ENCODE measurements at regions not wholly inside any gene's neighbourhood (a gene's known extent, or its start where the extent isn't known, plus 50 kb on each side); places are given as distances from the start of the nearest gene placed in this dataset.

DNA sequence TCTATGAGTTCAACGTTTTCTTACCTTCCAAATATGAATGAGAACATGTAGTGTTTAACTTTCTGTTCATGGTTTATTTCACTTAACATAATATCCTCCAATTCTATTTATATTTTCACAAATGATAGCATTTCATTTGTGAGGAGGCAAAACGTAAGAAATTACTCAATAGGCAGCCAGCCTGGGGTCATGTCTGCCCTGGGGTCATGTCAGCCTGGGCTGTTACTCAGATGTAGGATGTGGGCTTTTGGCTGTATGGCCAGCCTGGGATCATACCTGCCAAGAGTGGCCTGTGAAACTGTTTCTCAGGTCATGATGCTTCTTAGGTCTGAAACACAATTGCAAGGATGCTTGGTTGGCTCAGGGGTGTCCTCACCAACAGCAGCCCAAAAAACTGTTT lies 187.0 kb downstream of the FBXO8 start:
- DNase-seq: no peak
- Histone ChIP-seq H3K9me3 (no peaks in the 10 kb centered on the region), H3K27me3 (no peaks in the 10 kb centered on the region), H3K36me3 (no peaks in the 10 kb centered on the region), H3K4me3 (no peak overlapping the region)

DNA sequence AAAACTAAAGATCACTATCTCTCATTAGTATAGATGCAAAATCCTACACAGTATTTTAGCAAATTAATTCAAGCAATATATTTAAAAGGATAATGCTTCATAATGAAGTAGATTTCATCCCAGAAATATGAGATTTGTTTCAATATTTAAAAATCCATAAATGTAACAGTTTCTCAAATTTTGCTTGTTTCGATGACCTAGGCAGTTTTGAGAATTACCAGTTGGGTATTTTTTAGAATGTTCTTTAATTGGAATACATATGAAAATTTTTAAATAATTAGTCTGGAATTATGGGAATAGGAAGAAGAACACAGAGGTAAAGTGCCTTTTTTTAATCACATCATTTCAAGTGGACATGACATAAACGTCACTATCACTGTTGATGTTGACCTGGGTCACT lies 192.3 kb downstream of the FBXO8 start:
- no peak for DNase-seq
- Histone ChIP-seq H3K27me3 (no peaks in the 10 kb centered on the region), H3K4me3 (no peak overlapping the region), H3K9me3 (no peaks in the 10 kb centered on the region), H3K36me3 (no peaks in the 10 kb centered on the region)

DNA sequence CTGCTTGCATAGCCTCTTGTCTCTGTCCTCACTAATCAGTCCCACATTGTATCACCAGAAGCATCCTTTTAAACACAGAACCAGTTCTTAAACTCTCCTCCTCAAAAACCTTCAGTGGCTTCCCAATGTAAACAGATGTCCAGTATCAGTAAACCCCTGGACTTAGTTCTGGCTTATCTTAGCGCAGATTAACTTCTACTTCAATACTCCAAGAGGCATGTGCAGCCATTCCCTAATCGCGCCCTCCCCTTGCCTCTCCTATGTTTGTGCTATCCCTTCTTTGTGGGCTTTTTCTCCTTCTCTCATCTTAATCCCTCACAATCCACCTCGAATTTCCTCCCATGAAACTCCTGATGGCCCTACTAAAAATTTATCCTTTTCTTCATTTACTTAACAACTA lies 193.8 kb downstream of the FBXO8 start:
- no peak for DNase-seq
- Histone ChIP-seq H3K27me3 (no peaks in the 10 kb centered on the region), H3K36me3 (no peaks in the 10 kb centered on the region), H3K9me3 (no peaks in the 10 kb centered on the region), H3K4me3 (no peak overlapping the region)

DNA sequence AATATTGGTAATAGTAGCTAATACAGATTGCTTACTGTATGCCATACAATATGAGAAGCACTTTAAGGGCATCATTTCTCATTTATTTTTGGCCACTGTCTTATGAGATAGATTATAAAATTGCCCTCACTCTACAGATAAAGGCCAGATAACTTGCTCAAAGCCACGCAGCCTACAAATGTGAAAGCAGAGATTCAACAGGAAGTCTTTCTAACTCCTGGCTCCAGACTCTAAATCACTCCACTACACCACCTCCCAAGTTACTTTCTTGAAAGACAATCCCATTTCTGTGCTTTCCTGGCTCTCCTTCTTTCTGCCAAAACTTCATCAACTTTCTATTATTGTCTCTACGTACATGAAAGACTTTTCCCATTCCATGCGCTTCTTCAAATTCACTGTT lies 194.7 kb downstream of the FBXO8 start:
- Histone ChIP-seq H3K4me3 (no peak overlapping the region), H3K27me3 (no peaks in the 10 kb centered on the region), H3K9me3 (no peaks in the 10 kb centered on the region), H3K36me3 (no peaks in the 10 kb centered on the region)
- DNase-seq: no peak

DNA sequence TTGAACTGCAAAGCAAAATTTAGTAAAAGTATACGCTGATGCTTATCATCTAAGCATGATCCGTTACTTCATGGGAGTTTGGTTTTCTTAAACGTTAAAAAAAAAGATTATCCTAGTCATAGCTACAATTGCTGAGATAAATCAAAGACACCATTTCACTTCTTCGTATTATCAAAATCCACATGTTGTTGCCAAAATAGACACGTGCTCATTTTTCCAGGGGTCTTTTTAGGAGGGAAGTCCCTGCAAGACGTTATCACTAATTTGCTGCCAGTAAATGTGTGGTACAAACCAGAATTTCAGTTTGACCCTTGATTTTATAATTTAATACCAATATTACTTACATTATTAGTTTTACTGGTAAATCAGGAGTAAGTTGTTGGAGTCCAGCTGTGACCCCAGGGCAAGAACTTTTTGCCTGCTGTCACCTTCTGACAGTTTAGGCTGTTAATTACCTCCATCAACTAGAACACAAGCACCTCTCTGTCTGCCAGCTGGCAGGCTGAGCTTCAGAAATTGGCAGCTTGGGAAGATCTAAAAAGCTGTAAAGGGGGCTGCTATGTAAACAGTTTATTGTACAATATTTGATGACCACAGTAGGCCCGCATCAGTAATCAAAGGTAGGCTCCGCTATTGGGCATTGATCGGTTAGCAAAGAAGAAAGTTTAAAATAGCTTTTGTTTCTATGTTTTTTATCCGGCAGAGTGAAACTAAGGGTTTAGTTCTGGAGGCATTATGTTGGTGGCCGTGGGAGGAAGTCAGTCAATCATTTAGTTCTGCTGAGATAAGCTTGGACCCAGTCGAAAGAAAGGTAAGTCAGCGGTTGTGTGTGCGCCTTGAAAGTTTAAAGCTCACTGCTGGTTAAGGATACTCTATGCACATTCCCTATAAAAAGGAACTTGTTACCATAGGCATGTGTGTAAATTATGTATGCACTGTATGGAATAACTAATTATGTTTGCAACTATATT lies 196.4 kb downstream of the FBXO8 start:
- Histone ChIP-seq H3K4me3 (no peak overlapping the region), H3K36me3 (no peaks in the 10 kb centered on the region), H3K27me3 (no peaks in the 10 kb centered on the region), H3K9me3 (no peaks in the 10 kb centered on the region)
- no peak for DNase-seq

DNA sequence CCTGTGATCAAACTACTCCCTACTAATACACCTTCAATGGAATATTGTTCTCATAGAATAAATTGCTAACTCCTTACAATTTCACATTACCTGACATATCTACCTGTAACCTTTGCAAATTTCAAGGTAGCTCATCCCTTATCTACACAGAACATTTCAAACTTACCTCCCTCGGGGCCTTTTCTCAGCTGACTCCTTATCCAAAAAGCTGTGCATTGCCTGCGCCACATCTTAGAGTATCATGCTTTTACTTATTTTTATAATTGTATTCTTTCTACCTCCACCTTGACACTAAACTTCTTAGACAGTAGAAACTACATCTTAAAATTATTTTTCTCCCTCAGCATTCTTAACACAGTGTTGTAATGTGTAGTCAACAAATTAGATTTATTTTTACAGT lies 198.5 kb downstream of the FBXO8 start:
- Histone ChIP-seq H3K4me3 (no peak overlapping the region), H3K36me3 (no peaks in the 10 kb centered on the region), H3K9me3 (no peaks in the 10 kb centered on the region), H3K27me3 (no peaks in the 10 kb centered on the region)
- no peak for DNase-seq

DNA sequence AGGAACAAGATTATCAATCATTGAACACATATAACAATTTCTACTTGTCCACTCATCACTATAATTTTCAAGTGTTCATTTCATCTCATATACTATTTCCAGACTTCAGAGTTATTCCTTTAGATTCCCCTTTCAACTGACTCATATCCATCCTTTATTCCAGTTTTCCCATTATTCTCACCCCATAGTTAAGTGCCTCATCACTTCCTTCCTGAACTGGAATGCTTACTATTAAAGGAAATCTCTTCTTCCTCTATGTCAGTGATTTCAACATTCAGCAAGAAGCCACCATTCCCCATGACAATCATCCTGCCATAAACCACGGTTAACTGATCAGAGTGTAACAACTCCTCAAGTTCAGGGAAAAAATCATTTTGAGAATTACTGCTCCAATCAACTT lies 198.9 kb downstream of the FBXO8 start:
- H3K9me3 ChIP-seq: no peaks in the 10 kb centered on the region
- no peaks in the 10 kb centered on the region for H3K36me3 ChIP-seq
- H3K27me3 ChIP-seq: no peaks in the 10 kb centered on the region
- H3K4me3 ChIP-seq: no peak overlapping the region
- DNase-seq: no peak

DNA sequence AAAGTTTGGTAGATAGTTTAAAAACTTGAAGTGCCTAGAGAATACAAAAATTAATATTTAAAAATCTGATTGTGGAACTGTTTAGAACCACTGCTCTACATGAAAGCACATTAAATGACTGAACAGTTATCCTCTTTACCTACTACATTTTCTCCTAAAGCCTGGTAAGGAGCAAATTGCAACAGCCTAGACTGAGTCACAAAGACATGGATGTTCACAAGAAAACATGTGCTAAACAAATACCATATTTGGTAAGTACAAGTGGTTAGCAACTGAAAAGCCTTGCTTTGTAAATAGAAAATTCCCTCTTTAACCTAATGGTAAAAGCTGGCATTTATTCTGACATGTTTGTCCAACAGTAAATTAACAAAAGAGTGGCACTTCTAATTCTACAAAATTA lies 203.1 kb downstream of the FBXO8 start:
- DNase-seq: no peak
- Histone ChIP-seq H3K4me3 (no peak overlapping the region), H3K27me3 (no peaks in the 10 kb centered on the region), H3K36me3 (no peaks in the 10 kb centered on the region), H3K9me3 (no peaks in the 10 kb centered on the region)

DNA sequence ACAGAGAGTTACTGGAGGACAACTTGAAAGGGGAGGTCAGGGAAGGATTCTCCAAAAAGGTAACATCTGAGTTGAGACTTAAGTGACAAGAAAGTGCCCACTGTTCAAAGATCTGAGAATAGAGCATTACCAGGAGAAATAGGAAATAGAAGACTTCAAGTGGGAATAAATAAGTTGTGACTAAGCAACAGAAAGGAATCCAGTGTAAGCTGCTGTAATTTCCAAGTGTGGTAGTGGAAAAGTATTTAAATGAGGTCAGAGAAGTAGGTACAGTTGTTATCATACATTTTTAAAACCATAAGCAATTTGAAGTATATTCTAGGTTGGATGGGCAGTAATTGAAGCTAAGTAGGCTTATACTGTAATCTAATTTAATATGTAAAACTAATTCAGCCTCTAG lies 211.9 kb downstream of the FBXO8 start:
- Histone ChIP-seq H3K9me3 (no peaks in the 10 kb centered on the region), H3K4me3 (no peak overlapping the region), H3K36me3 (no peaks in the 10 kb centered on the region), H3K27me3 (no peaks in the 10 kb centered on the region)
- DNase-seq: no peak

DNA sequence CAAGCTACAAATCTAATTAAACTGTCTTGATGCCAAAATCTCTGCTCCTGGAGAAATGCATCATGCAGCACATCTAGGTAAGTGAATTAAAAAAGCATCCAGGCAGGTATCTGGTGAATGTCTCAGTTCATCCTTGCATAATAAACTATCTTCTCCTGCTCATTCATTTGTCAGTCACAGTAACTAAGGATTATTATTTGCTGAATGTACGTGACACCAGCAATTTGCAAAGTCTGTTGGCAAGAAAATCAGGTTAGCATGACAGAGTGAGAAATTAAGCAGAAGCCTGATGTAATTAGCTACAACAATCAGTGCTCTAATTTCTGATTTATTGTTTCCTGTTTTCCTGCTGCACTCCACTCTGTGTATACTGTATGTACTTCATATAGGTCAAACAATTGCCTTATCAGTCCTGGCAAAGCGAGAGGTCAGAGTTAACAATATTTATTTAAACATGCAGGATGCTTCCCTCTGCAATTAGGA lies 213.6 kb downstream of the FBXO8 start:
- no peak for DNase-seq
- Histone ChIP-seq H3K27me3 (no peaks in the 10 kb centered on the region), H3K9me3 (no peaks in the 10 kb centered on the region), H3K4me3 (no peak overlapping the region), H3K36me3 (no peaks in the 10 kb centered on the region)

DNA sequence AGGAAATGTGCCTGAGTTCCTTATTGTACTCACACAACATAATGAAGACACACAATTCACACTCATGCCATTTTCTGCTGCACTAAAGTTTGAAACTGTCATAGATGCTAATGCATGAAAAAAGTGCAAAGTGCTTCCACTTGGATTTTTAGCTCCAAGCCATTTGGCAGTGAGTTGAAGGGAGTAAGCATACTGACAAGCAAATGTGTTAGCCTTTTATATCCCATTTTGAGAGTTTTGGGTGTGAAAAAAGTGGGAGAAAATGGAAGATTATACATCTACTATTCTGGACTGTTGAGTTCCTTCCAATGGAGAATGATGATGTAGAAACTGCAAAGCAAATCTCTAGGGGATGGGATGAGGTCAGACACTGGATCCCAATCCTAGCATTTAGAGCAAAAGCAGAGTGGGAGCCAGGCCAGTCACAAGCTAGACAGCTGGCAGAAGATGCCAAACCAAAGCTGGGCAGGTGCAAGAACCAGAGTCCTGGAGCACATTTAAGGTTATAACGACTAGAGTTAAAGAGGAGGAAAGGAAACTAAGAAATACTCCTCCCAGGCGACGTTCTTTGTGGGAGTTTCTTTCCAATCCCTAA lies 216.8 kb downstream of the FBXO8 start:
- no peak for DNase-seq
- Histone ChIP-seq H3K4me3 (no peak overlapping the region), H3K36me3 (no peaks in the 10 kb centered on the region)

DNA sequence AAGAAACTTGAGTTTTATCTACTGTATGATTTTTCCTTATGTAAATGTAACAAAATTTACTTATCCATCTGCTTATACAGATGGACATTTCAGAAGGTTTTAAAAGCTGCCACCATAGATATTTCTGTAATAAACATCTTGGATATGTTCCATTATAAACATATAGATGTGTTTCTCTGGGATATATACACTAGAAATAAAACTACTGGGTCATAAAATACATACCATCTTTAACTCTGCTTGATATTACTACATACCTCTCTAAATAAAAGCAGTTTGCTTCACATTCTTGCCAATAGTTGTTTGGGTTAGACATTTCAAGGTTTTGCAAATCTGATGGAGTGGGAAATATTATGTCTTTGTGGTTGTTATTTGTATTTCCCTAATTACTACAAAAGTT lies 220.6 kb downstream of the FBXO8 start:
- Histone ChIP-seq H3K27me3 (no peaks in the 10 kb centered on the region), H3K9me3 (no peaks in the 10 kb centered on the region), H3K36me3 (no peaks in the 10 kb centered on the region), H3K4me3 (no peak overlapping the region)
- no peak for DNase-seq

More for the DNA sequence above, 216.8 kb downstream of the FBXO8 start:
- Histone ChIP-seq H3K27me3 (no peaks in the 10 kb centered on the region), H3K9me3 (no peaks in the 10 kb centered on the region)

DNA sequence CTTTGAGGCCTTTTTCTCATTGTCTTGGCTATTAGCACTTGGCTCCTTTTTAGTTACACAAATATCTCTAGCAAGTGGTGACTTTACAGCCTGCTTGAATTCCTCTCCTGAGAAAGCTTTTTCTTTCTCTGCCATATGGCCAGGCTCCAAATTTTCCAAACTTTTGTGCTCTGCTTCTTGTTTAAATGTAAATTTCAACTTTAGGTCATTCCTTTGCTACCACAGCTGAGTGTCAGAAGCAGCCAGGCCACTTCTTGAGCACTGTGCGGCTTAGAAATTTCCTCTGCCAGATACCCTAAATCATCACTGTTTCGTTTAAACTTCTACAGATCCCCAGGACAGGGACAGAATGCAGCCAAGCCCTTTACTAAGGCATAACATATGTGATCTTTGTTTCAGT lies 222.4 kb downstream of the FBXO8 start:
- no peak for DNase-seq
- H3K9me3 ChIP-seq: no peaks in the 10 kb centered on the region
- no peaks in the 10 kb centered on the region for H3K27me3 ChIP-seq
- no peak overlapping the region for H3K4me3 ChIP-seq
- no peaks in the 10 kb centered on the region for H3K36me3 ChIP-seq

DNA sequence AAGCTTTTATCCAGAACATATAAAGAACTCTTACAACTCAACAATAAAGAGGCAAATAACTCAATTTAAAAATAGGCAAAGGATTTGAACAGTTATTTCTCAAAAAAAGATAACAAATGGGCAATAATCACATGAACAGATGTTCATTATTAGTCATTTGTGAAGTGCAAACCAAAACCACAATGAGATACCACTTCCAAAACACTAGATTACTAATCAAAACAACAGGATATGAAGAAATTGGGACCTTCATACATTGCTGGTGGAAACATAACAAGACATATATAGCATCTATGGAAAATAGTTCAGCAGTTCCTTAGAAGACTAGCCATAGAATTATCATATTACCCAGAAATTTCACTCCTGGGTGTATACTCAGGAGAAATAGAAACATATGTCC lies 224.6 kb downstream of the FBXO8 start:
- Histone ChIP-seq H3K4me3 (no peak overlapping the region), H3K9me3 (no peaks in the 10 kb centered on the region), H3K27me3 (no peaks in the 10 kb centered on the region), H3K36me3 (no peaks in the 10 kb centered on the region)
- no peak for DNase-seq

DNA sequence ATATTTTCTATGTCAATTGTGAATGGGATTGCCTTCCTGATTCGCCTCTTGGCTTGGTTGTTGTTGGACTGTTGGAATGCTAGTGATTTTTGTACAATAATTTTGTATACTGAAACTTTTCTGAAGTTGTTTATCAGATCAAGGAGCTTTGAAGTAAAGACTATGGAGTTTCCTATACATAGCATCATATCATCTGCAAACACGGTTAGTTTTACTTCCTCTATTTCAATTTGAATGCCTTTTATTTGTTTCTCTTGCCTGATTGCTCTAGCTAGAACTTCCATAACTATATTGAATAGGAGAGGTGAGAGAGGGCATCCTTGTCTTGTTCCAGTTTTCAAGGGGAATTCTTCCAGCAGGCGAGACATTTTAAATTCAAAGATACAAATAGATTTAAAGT lies 226.5 kb downstream of the FBXO8 start:
- Histone ChIP-seq H3K9me3 (no peaks in the 10 kb centered on the region), H3K27me3 (no peaks in the 10 kb centered on the region), H3K36me3 (no peaks in the 10 kb centered on the region), H3K4me3 (no peak overlapping the region)
- DNase-seq: no peak

DNA sequence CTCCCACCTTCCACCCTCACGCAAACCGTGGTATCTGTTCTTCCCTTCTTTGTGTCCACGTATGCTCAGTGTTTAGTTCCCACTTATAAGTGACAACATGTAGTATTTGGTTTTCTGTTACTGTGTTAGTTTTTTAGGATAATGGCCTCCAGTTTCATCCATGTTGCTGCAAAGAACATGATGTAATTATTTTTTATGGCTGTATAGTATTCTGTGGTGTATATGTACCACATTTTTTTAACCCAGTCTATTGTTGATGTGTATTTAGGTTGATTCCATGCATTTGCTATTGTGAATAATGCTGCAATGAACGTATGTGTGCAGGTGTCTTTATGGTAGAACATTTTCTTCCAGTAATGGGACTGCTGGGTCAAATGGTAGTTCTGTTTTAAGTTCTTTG lies 228.1 kb downstream of the FBXO8 start:
- Histone ChIP-seq H3K9me3 (no peaks in the 10 kb centered on the region), H3K36me3 (no peaks in the 10 kb centered on the region), H3K27me3 (no peaks in the 10 kb centered on the region), H3K4me3 (no peak overlapping the region)
- DNase-seq: no peak

DNA sequence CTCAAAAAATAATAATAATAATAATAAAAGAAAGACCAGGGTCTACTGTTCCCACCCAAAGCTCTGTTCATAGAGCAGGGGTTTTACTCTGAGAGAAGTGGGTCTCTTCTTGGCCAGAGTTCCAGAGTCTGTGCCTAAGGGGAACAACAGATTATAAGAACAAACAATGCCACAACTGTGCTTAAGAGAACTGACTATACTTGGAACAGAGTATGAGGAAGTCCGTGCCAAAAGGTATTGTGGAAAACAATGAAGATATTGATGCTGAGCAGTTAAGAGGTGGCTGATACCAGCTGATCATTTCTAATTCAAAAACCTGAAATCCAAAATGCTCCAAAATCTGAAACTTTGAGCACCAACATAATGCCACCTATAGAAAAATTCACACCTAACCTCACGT lies 229.6 kb downstream of the FBXO8 start:
- Histone ChIP-seq H3K4me3 (no peak overlapping the region), H3K27me3 (no peaks in the 10 kb centered on the region)

DNA sequence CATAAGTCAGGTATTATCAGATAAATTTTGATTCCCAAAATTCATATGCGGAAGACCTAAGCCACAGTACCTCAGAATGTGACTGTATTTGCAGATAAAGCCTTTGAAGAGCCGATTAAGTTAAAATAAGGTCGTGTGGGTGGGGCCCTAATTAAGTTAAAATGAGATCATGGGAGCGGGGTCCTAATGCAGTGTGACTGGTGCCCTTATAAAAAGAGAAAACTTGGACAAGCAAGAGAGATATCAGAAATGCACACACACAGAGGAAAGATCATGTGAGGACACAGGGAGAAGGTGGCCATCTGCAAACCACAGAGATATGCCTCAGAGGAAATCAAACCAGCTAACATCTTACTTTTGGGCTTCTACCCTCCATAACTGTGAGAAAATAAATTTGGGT lies 236.1 kb downstream of the FBXO8 start:
- Histone ChIP-seq H3K27me3 (no peaks in the 10 kb centered on the region), H3K36me3 (no peaks in the 10 kb centered on the region)
- DNase-seq: no peak

More for the DNA sequence above, 229.6 kb downstream of the FBXO8 start:
- no peak for DNase-seq
- H3K9me3 ChIP-seq: no peaks in the 10 kb centered on the region
- H3K36me3 ChIP-seq: no peaks in the 10 kb centered on the region

More for the DNA sequence above, 236.1 kb downstream of the FBXO8 start:
- Histone ChIP-seq H3K4me3 (no peak overlapping the region), H3K9me3 (no peaks in the 10 kb centered on the region)

Data from MG63 (cell line).